CD4-positive, alpha-beta T cell (primary cell): ENCODE measurements at regions not wholly inside any gene's neighbourhood (a gene's known extent, or its start where the extent isn't known, plus 50 kb on each side); places are given as distances from the start of the nearest gene placed in this dataset.

ENCODE experiments used
- ATAC-seq: fragments of 200-7000 bp; cut with Tn5 transposase; one replicate; pipeline ENCODE4 v1.10.0; 2022; ENCODE audit warnings: mild to moderate bottlenecking; ENCODE audit not compliant: poor library complexity
- CTCF ChIA-PET: fragments of 350-600 bp; sonication (Branson Sonifier 250); formaldehyde crosslinking; loops from one replicate; lab custom pipeline; 2021; ENCODE audit warnings: antibody characterized with exemption, inconsistent platforms; lab: Charles Lee
- POLR2A ChIA-PET: fragments of 350-600 bp; sonication (Branson Sonifier 250); formaldehyde crosslinking; loops from one replicate; lab custom pipeline; 2021; ENCODE audit warnings: antibody characterized with exemption, inconsistent platforms; lab: Charles Lee
- DNase-seq, 14 experiments: peaks; one replicate each; pipeline ENCODE4 v3.0.0-alpha.2; 2013 to 2020; ENCODE audit warnings: mixed read lengths in 2 of 14
- H3K27ac ChIP-seq, 2 donors: one replicate each; pipeline versions ENCODE4 v1.5.1 to v1.7.0; 2013; ENCODE audit warnings: low read length in 2 of 2, low read depth in 1 of 2, mild to moderate bottlenecking in 1 of 2
- H3K27me3 ChIP-seq, 2 experiments: 1 replicate in 1 of 2; 2 replicates in 1 of 2; pipeline versions ENCODE4 v1.6.1 to v1.7.0; 2013; ENCODE audit warnings: low read length in 2 of 2, control low read depth in 1 of 2, mild to moderate bottlenecking in 1 of 2, moderate library complexity in 1 of 2; ENCODE audit not compliant: insufficient read depth in 2 of 2, control insufficient read depth in 1 of 2
- H3K36me3 ChIP-seq: one replicate; pipeline ENCODE4 v1.6.1; 2013; ENCODE audit warnings: low read length, control low read depth; ENCODE audit not compliant: insufficient read depth
- H3K4me1 ChIP-seq: one replicate; pipeline ENCODE4 v1.6.1; 2013; ENCODE audit warnings: low read length, control low read depth; ENCODE audit not compliant: insufficient read depth
- H3K4me3 ChIP-seq: one replicate; pipeline ENCODE4 v1.5.1; 2013; ENCODE audit warnings: mild to moderate bottlenecking, low read length, moderate library complexity
- H3K9me3 ChIP-seq, 2 experiments: 1 replicate in 1 of 2; 2 replicates in 1 of 2; pipeline versions ENCODE4 v1.6.1 to v1.7.0; 2013; ENCODE audit warnings: low read length in 2 of 2, mild to moderate bottlenecking in 2 of 2, control low read depth in 1 of 2, moderate library complexity in 1 of 2; ENCODE audit not compliant: control insufficient read depth in 1 of 2, insufficient read depth in 1 of 2
- H3K27ac Mint-ChIP-seq: one replicate; pipeline ENCODE4 v1.8.0; 2020; ENCODE audit warnings: mixed read lengths
- H3K27me3 Mint-ChIP-seq: one replicate; pipeline ENCODE4 v1.8.0; 2021; ENCODE audit warnings: mixed read lengths
- H3K36me3 Mint-ChIP-seq: one replicate; pipeline ENCODE4 v1.8.0; 2021; ENCODE audit warnings: low read depth, mixed read lengths
- H3K4me1 Mint-ChIP-seq: one replicate; pipeline ENCODE4 v1.8.0; 2021; ENCODE audit warnings: low read depth, mixed read lengths
- H3K4me3 Mint-ChIP-seq: one replicate; pipeline ENCODE4 v1.8.0; 2020; ENCODE audit warnings: mild to moderate bottlenecking, mixed read lengths
- H3K9me3 Mint-ChIP-seq: one replicate; pipeline ENCODE4 v1.8.0; 2020; ENCODE audit warnings: mixed read lengths
- CTCF ChIP-seq: fragments of 200-600 bp; IDR thresholded peaks from one replicate; pipeline ENCODE4 v1.8.0; 2022; ENCODE audit warnings: antibody characterized with exemption, mild to moderate bottlenecking
- intact Hi-C, 2 experiments: fragments of 100-400 bp; cut with DNase I in 1 of 2; cut with micrococcal nuclease in 1 of 2; formaldehyde crosslinking; loops; one replicate each; pipeline versions ENCODE4 v1.15.1 to v1.9.0; 2023 to 2025; cut with DNase I, micrococcal nuclease

GRCh38 chr9:135268981-135269380 lies 181.5 kb downstream of the OLFM1 start:
- ChIA-PET POLR2A (no interaction called here), CTCF (no interaction called here)
- H3K9me3 Mint-ChIP-seq: no peaks in the 10 kb centered on the region

GRCh38 chr9:135269912-135270830 lies 182.7 kb downstream of the OLFM1 start:
- no peak for ATAC-seq
- H3K36me3 Mint-ChIP-seq: no peaks in the 10 kb centered on the region
- ChIA-PET POLR2A (no interaction called here), CTCF (no interaction called here)
- H3K4me3 ChIP-seq: no peak overlapping the region
- H3K36me3 ChIP-seq: no peaks in the 10 kb centered on the region
- H3K4me3 Mint-ChIP-seq: no peak overlapping the region
- no peak for DNase-seq
- no peaks in the 10 kb centered on the region for H3K4me1 ChIP-seq
- H3K27ac Mint-ChIP-seq: no peak overlapping the region
- H3K4me1 Mint-ChIP-seq: no peaks in the 10 kb centered on the region
- H3K9me3 Mint-ChIP-seq: no peaks in the 10 kb centered on the region
- peaks cover 0 to 2% of the 10 kb centered on the region in 2 experiments for H3K27me3 ChIP-seq
- intact Hi-C loops: no loop called here
- peaks cover 0 to 7% of the 10 kb centered on the region in 2 experiments for H3K9me3 ChIP-seq
- peaks cover 28% of the 10 kb centered on the region for H3K27me3 Mint-ChIP-seq
- TF ChIP-seq CTCF: no peak
- H3K27ac ChIP-seq: no peak overlapping the region

More at GRCh38 chr9:135268981-135269380, 181.5 kb downstream of the OLFM1 start:
- intact Hi-C loops: no loop called here
- Histone ChIP-seq H3K4me3 (no peak overlapping the region), H3K27ac (no peak overlapping the region), H3K9me3 (peaks cover 0 to 7% of the 10 kb centered on the region in 2 experiments), H3K4me1 (no peaks in the 10 kb centered on the region), H3K36me3 (no peaks in the 10 kb centered on the region), H3K27me3 (peaks cover 0 to 4% of the 10 kb centered on the region in 2 experiments)
- DNase-seq (no peak), ATAC-seq (no peak)
- TF ChIP-seq CTCF: no peak
- Mint-ChIP-seq H3K36me3 (no peaks in the 10 kb centered on the region), H3K4me3 (no peak overlapping the region), H3K4me1 (no peaks in the 10 kb centered on the region), H3K27me3 (peaks cover 28% of the 10 kb centered on the region), H3K27ac (no peak overlapping the region)

GRCh38 chr9:135271425-135271824 lies 184.0 kb downstream of the OLFM1 start:
- H3K27me3 ChIP-seq: peaks cover 0 to 2% of the 10 kb centered on the region in 2 experiments
- ATAC-seq: no peak

More at GRCh38 chr9:135271425-135271824, 184.0 kb downstream of the OLFM1 start:
- Mint-ChIP-seq H3K27ac (no peak overlapping the region), H3K36me3 (no peaks in the 10 kb centered on the region), H3K4me3 (no peak overlapping the region), H3K27me3 (peaks cover 18% of the 10 kb centered on the region), H3K4me1 (no peaks in the 10 kb centered on the region), H3K9me3 (no peaks in the 10 kb centered on the region)
- no peaks in the 10 kb centered on the region for H3K4me1 ChIP-seq
- peaks cover 0 to 7% of the 10 kb centered on the region in 2 experiments for H3K9me3 ChIP-seq
- no peak overlapping the region for H3K4me3 ChIP-seq
- ChIA-PET POLR2A (no interaction called here), CTCF (no interaction called here)
- intact Hi-C loops: no loop called here
- DNase-seq: no peak
- no peak overlapping the region for H3K27ac ChIP-seq
- no peaks in the 10 kb centered on the region for H3K36me3 ChIP-seq
- TF ChIP-seq CTCF: no peak
